ENCODE measurements at regions not wholly inside any gene's neighbourhood (a gene's known extent, or its start where the extent isn't known, plus 50 kb on each side); places are given as distances from the start of the nearest gene placed in this dataset.

DNA sequence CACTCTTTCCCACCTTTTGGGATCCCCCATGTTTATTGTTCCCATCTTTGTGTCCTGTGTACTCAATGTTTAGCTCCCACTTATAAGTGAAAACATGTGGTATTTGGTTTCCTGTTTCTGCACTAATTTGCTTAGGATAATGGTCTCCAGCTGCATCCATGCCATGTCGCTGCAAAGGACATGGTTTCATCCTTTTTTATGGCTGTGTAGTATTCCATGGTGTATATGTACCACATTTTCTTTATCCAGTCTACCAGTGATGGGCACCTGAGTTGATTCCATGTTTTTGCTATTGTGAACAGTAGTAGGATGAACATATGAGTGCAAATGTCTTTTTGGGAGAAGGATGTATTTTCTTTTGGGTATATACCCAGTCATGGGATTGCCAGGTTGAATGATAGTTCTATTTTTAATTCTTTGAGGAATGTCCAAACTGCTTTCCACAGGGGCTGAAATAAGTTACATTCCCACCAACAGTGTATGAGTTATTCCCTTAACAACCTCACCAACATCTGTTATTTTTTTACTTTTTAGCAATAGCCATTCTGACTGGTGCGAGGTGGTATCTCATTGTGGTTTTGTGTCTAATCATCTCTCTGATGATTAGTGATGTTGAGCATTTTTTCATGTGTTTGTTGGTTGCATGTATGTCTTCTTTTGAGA, 55.7 kb upstream of the MEDAG start:
- no peak overlapping the region for H3K4me3 ChIP-seq (ENCODE audit: low read length)
- no peak for DNase-seq (ENCODE audit: low read depth)
- no peak for TF ChIP-seq CTCF (conservative IDR thresholded peaks at IDR 0.05; ENCODE audit: low read depth, low read length)

GRCh38 chr13:30850867-30851211, 55.2 kb upstream of the MEDAG start:
- no peak for TF ChIP-seq CTCF (conservative IDR thresholded peaks at IDR 0.05; ENCODE audit: low read depth, low read length)
- no peak for DNase-seq (ENCODE audit: low read depth)
- no peak overlapping the region for H3K4me3 ChIP-seq (ENCODE audit: low read length)

DNA sequence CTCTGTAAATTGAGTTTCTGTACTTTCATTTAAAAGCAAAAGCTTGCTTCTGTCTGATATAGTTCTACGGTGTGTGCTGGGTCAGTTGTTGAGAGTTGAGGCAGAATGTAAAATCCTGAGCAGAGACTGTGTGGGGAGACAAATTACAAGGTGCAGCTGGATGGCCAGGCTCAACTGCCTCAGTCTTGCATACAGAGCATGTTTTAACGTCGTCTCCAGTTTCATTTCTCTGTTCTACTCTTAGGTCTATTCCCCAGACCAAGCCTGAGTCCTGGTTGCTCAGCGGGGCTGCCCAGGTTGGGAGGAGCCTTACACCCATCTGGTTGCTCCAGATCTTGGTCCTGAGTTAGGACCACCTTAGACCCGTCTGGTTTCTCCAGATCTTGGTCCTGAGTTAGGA, 54.4 kb upstream of the MEDAG start:
- DNase-seq (ENCODE audit: low read depth) = no peak
- no peak overlapping the region for H3K4me3 ChIP-seq (ENCODE audit: low read length)
- TF ChIP-seq CTCF (conservative IDR thresholded peaks at IDR 0.05; ENCODE audit: low read depth, low read length) = no peak

GRCh38 chr13:30855569-30855968, 50.5 kb upstream of the MEDAG start:
- no peak for DNase-seq (ENCODE audit: low read depth)
- TF ChIP-seq CTCF (conservative IDR thresholded peaks at IDR 0.05; ENCODE audit: low read depth, low read length) = no peak
- H3K4me3 ChIP-seq (ENCODE audit: low read length) = no peak overlapping the region

GRCh38 chr13:30856005-30856790, 49.9 kb upstream of the MEDAG start:
- TF ChIP-seq CTCF (conservative IDR thresholded peaks at IDR 0.05; ENCODE audit: low read depth, low read length) = no peak
- DNase-seq (ENCODE audit: low read depth) = no peak
- no peak overlapping the region for H3K4me3 ChIP-seq (ENCODE audit: low read length)
